Activated T-cell treated with anti-CD3 and anti-CD28 coated beads for 48 hours (primary cell): ENCODE measurements at regions not wholly inside any gene's neighbourhood (a gene's known extent, or its start where the extent isn't known, plus 50 kb on each side); places are given as distances from the start of the nearest gene placed in this dataset.

Source experiments
- DNase-seq: peaks from one replicate; pipeline ENCODE4 v3.0.0-alpha.2; 2020; ENCODE audit warnings: low read depth

GRCh38 chr4:110897784-110898183 is 274.9 kb upstream of the PITX2 start:
- DNase-seq: no peak

- no peak for DNase-seq
Measured at GRCh38 chr4:110898290-110898689, 275.4 kb upstream of the PITX2 start.

- DNase-seq: no peak
Measured at GRCh38 chr4:110900213-110900769, 277.4 kb upstream of the PITX2 start.

GRCh38 chr4:110902500-110902899 is 279.6 kb upstream of the PITX2 start:
- no peak for DNase-seq

GRCh38 chr4:110904435-110905065 is 281.7 kb upstream of the PITX2 start:
- no peak for DNase-seq

- no peak for DNase-seq
Measured at GRCh38 chr4:110905367-110905766, 282.5 kb upstream of the PITX2 start.

GRCh38 chr4:110907801-110908313 is 285.0 kb upstream of the PITX2 start:
- DNase-seq: no peak

- no peak for DNase-seq
Measured at GRCh38 chr4:110914791-110915190, 291.9 kb upstream of the PITX2 start.

- DNase-seq: no peak
Measured at GRCh38 chr4:110915301-110915700, 292.4 kb upstream of the PITX2 start.

- DNase-seq: no peak
Measured at GRCh38 chr4:110916505-110916904, 293.6 kb upstream of the PITX2 start.

- DNase-seq: no peak
Measured at GRCh38 chr4:110917835-110918234, 295.0 kb upstream of the PITX2 start.

GRCh38 chr4:110920990-110921389 is 298.1 kb upstream of the PITX2 start:
- no peak for DNase-seq

GRCh38 chr4:110924761-110925160 is 301.9 kb upstream of the PITX2 start:
- DNase-seq: no peak

- DNase-seq: no peak
Measured at GRCh38 chr4:110926841-110927400, 304.0 kb upstream of the PITX2 start.

- DNase-seq: no peak
Measured at GRCh38 chr4:110933341-110933740, 310.5 kb upstream of the PITX2 start.

GRCh38 chr4:110944501-110944900 is 321.6 kb upstream of the PITX2 start:
- DNase-seq: no peak

GRCh38 chr4:110945600-110945999 is 322.7 kb upstream of the PITX2 start:
- DNase-seq: no peak

- DNase-seq: no peak
Measured at GRCh38 chr4:110949542-110949941, 326.7 kb upstream of the PITX2 start.

GRCh38 chr4:110950731-110951130 is 327.9 kb upstream of the PITX2 start:
- DNase-seq: no peak

GRCh38 chr4:110953191-110953590 is 330.3 kb upstream of the PITX2 start:
- no peak for DNase-seq

- DNase-seq: no peak
Measured at GRCh38 chr4:110953898-110954297, 331.0 kb upstream of the PITX2 start.

- no peak for DNase-seq
Measured at GRCh38 chr4:110955748-110956147, 332.9 kb upstream of the PITX2 start.

- no peak for DNase-seq
Measured at GRCh38 chr4:110959041-110959643, 336.3 kb upstream of the PITX2 start.
